Caco-2 (cell line): ENCODE measurements at regions not wholly inside any gene's neighbourhood (a gene's known extent, or its start where the extent isn't known, plus 50 kb on each side); places are given as distances from the start of the nearest gene placed in this dataset.

Experiments used
- BruUV-seq: library from RNA; stranded (reverse); fragments of 400-500 nt; replicated peaks from 2 replicates; lab custom pipeline; 2021; lab: Mats Ljungman, UMichigan
- CTCF ChIA-PET: fragments of 300-600 bp; sonication (Branson Sonifier 250); formaldehyde crosslinking; loops from one replicate; lab custom pipeline; 2022; ENCODE audit warnings: antibody characterized with exemption; lab: Charles Lee
- POLR2A ChIA-PET: fragments of 300-600 bp; sonication (Branson Sonifier 250); formaldehyde crosslinking; loops from one replicate; lab custom pipeline; 2022; ENCODE audit warnings: antibody characterized with exemption; lab: Charles Lee
- DNase-seq, 2 experiments: peaks; one replicate each; pipeline versions ENCODE4 v3.0.0 to v3.0.0-alpha.2; 2020 to 2022
- H3K27me3 ChIP-seq: replicated peaks from 2 replicates; pipeline ENCODE4 v1.6.0; 2011; ENCODE audit warnings: low read length; ENCODE audit not compliant: control insufficient read depth, insufficient read depth
- H3K36me3 ChIP-seq: 2 replicates; pipeline ENCODE4 v1.5.1; 2011; ENCODE audit warnings: low read length; ENCODE audit not compliant: control insufficient read depth, insufficient read depth
- H3K4me1 ChIP-seq: fragments of 250-450 bp; sonication (Bioruptor Pico); 2 replicates; pipeline ENCODE4 v1.5.1; 2020; ENCODE audit warnings: mild to moderate bottlenecking
- H3K4me3 ChIP-seq: 2 replicates; pipeline ENCODE4 v1.5.1; 2011; ENCODE audit warnings: low read depth, mild to moderate bottlenecking, control low read depth, low read length
- H3K9me3 ChIP-seq: fragments of 250-450 bp; sonication (Bioruptor Pico); 2 replicates; pipeline ENCODE4 v1.5.1; 2020; ENCODE audit warnings: mild to moderate bottlenecking, moderate library complexity
- H3K27ac Mint-ChIP-seq: one replicate; pipeline ENCODE4 v1.8.0; 2022; ENCODE audit warnings: mixed read lengths; ENCODE audit not compliant: unreplicated experiment
- H3K27me3 Mint-ChIP-seq: one replicate; pipeline ENCODE4 v1.8.0; 2022; ENCODE audit warnings: mixed read lengths; ENCODE audit not compliant: insufficient read depth, unreplicated experiment
- H3K36me3 Mint-ChIP-seq: one replicate; pipeline ENCODE4 v1.8.0; 2022; ENCODE audit warnings: mild to moderate bottlenecking, mixed read lengths; ENCODE audit not compliant: insufficient read depth, unreplicated experiment
- H3K4me1 Mint-ChIP-seq: one replicate; pipeline ENCODE4 v1.8.0; 2022; ENCODE audit warnings: low read depth, mixed read lengths; ENCODE audit not compliant: unreplicated experiment
- H3K4me3 Mint-ChIP-seq: one replicate; pipeline ENCODE4 v1.8.0; 2022; ENCODE audit warnings: mild to moderate bottlenecking, moderate library complexity, mixed read lengths; ENCODE audit not compliant: unreplicated experiment
- H3K9me3 Mint-ChIP-seq: one replicate; pipeline ENCODE4 v1.8.0; 2022; ENCODE audit warnings: mixed read lengths; ENCODE audit not compliant: unreplicated experiment
- CTCF ChIP-seq, 2 experiments: fragments of 200-600 bp in 1 of 2; IDR thresholded peaks; 1 replicate in 1 of 2; 2 replicates in 1 of 2; pipeline versions ENCODE4 v1.5.1 to v1.8.0; 2011 to 2022; ENCODE audit warnings: antibody characterized with exemption in 1 of 2, control low read depth in 1 of 2, inconsistent platforms in 1 of 2, low read depth in 1 of 2, low read length in 1 of 2, mild to moderate bottlenecking in 1 of 2, moderate library complexity in 1 of 2; ENCODE audit not compliant: insufficient read depth in 1 of 2, severe bottlenecking in 1 of 2, unreplicated experiment in 1 of 2
- intact Hi-C: fragments of 100-400 bp; cut with micrococcal nuclease; formaldehyde crosslinking; loops from one replicate; pipeline ENCODE4 v1.10.0; 2022; ENCODE audit not compliant: unreplicated experiment

GRCh38 chr1:117754061-117754969 lies 148.5 kb downstream of the TENT5C start:
- intact Hi-C loops, result loop anchor here (1.0 to 10.0 kb wide), 6 partner anchors 20 to 219 kb away; no protein-coding TSS in a partner anchor
- H3K27me3 Mint-ChIP-seq, result no peaks in the 10 kb centered on the region
- BruUV-seq, result no TSS peak
- ChIA-PET CTCF (interaction anchor here (0.6 to 2.3 kb wide), 19 partner anchors 20 to 242 kb away, joined by 3 to 17 read pairs (median 4); no protein-coding TSS in a partner anchor), POLR2A (no interaction called here)
- peaks cover 24% of the 10 kb centered on the region for H3K9me3 Mint-ChIP-seq
- H3K36me3 Mint-ChIP-seq, result peaks cover 5% of the 10 kb centered on the region
- peak; percentile 12 to 30 for TF ChIP-seq CTCF (IDR thresholded peaks at IDR 0.05; ENCODE audit: insufficient read depth in 1 of 2, low read depth in 1 of 2, low read length in 1 of 2, severe bottlenecking in 1 of 2, unreplicated experiment in 1 of 2)
- H3K9me3 ChIP-seq, result no peaks in the 10 kb centered on the region
- peak overlapping the region; percentile 10; the same call in 1 of the 2 replicates for H3K4me3 ChIP-seq
- H3K27me3 ChIP-seq, result no peaks in the 10 kb centered on the region
- H3K4me1 Mint-ChIP-seq, result peaks cover 47% of the 10 kb centered on the region
- H3K36me3 ChIP-seq, result no peaks in the 10 kb centered on the region
- peaks cover 29% of the 10 kb centered on the region for H3K4me1 ChIP-seq
- no peak overlapping the region for H3K4me3 Mint-ChIP-seq
- DNase-seq, result peak; percentile 65 to 66
- H3K27ac Mint-ChIP-seq, result no peak overlapping the region

GRCh38 chr1:117757668-117758067 lies 151.8 kb downstream of the TENT5C start:
- peaks cover 6% of the 10 kb centered on the region for H3K36me3 Mint-ChIP-seq
- POLR2A ChIA-PET, result no interaction called here
- H3K4me1 Mint-ChIP-seq, result peaks cover 44% of the 10 kb centered on the region
- H3K9me3 ChIP-seq, result no peaks in the 10 kb centered on the region
- no TSS peak for BruUV-seq
- DNase-seq, result no peak
- TF ChIP-seq CTCF (IDR thresholded peaks at IDR 0.05; ENCODE audit: insufficient read depth in 1 of 2, low read depth in 1 of 2, low read length in 1 of 2, severe bottlenecking in 1 of 2, unreplicated experiment in 1 of 2), result no peak
- no peak overlapping the region for H3K27ac Mint-ChIP-seq
- peaks cover 29% of the 10 kb centered on the region for H3K4me1 ChIP-seq
- no peaks in the 10 kb centered on the region for H3K27me3 ChIP-seq
- peaks cover 16% of the 10 kb centered on the region for H3K9me3 Mint-ChIP-seq
- no peaks in the 10 kb centered on the region for H3K27me3 Mint-ChIP-seq
- intact Hi-C loops, result loop anchor here (1.0 to 10.0 kb wide), 2 partner anchors 137 to 245 kb away; no protein-coding TSS in a partner anchor
- no peaks in the 10 kb centered on the region for H3K36me3 ChIP-seq
- H3K4me3 ChIP-seq, result no peak overlapping the region
- CTCF ChIA-PET, result interaction anchor here (0.9 kb wide), 1 partner anchor 245 kb away, joined by 3 read pairs; no protein-coding TSS in a partner anchor
- H3K4me3 Mint-ChIP-seq, result no peak overlapping the region
